ENCODE measurements at regions not wholly inside any gene's neighbourhood (a gene's known extent, or its start where the extent isn't known, plus 50 kb on each side); places are given as distances from the start of the nearest gene placed in this dataset.

- no peak for TF ChIP-seq EZH2phosphoT487 (IDR thresholded peaks at IDR 0.05; ENCODE audit: borderline replicate concordance)
- TF ChIP-seq, protein P1, sequence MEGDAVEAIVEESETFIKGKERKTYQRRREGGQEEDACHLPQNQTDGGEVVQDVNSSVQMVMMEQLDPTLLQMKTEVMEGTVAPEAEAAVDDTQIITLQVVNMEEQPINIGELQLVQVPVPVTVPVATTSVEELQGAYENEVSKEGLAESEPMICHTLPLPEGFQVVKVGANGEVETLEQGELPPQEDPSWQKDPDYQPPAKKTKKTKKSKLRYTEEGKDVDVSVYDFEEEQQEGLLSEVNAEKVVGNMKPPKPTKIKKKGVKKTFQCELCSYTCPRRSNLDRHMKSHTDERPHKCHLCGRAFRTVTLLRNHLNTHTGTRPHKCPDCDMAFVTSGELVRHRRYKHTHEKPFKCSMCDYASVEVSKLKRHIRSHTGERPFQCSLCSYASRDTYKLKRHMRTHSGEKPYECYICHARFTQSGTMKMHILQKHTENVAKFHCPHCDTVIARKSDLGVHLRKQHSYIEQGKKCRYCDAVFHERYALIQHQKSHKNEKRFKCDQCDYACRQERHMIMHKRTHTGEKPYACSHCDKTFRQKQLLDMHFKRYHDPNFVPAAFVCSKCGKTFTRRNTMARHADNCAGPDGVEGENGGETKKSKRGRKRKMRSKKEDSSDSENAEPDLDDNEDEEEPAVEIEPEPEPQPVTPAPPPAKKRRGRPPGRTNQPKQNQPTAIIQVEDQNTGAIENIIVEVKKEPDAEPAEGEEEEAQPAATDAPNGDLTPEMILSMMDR (conservative IDR thresholded peaks at IDR 0.05; ENCODE audit: low read length), result no peak
These were observed 51.2 kb upstream of the SORCS3 start for GRCh38 chr10:104589871-104590270.

Data from Loucy (cell line).